Fibroblast of lung (primary cell): ENCODE measurements at regions not wholly inside any gene's neighbourhood (a gene's known extent, or its start where the extent isn't known, plus 50 kb on each side); places are given as distances from the start of the nearest gene placed in this dataset.

Experiments used
- CTCF ChIP-seq, 2 donors: IDR thresholded peaks in 1 of 2; conservative IDR thresholded peaks in 1 of 2; 1 replicate in 1 of 2; 2 replicates in 1 of 2; pipeline ENCODE4 v1.5.1; 2011 to 2012; ENCODE audit warnings: low read length in 2 of 2, control low read depth in 1 of 2, inconsistent platforms in 1 of 2, low read depth in 1 of 2, mild to moderate bottlenecking in 1 of 2
- EZH2 ChIP-seq: IDR thresholded peaks from 2 replicates; pipeline ENCODE4 v1.5.1; 2012; ENCODE audit warnings: low read length, control low read depth, mild to moderate bottlenecking; ENCODE audit errors: missing control alignments

- TF ChIP-seq CTCF (conservative IDR thresholded peaks at IDR 0.05 in 1 of 2, IDR thresholded peaks at IDR 0.05 in 1 of 2; ENCODE audit: low read depth in 1 of 2, low read length in 2 of 2): no peak
- no peak for TF ChIP-seq EZH2
Measured at GRCh38 chr18:41060967-41061366, 894.1 kb upstream of the PIK3C3 start.
